ENCODE measurements at regions not wholly inside any gene's neighbourhood (a gene's known extent, or its start where the extent isn't known, plus 50 kb on each side); places are given as distances from the start of the nearest gene placed in this dataset.

DNA sequence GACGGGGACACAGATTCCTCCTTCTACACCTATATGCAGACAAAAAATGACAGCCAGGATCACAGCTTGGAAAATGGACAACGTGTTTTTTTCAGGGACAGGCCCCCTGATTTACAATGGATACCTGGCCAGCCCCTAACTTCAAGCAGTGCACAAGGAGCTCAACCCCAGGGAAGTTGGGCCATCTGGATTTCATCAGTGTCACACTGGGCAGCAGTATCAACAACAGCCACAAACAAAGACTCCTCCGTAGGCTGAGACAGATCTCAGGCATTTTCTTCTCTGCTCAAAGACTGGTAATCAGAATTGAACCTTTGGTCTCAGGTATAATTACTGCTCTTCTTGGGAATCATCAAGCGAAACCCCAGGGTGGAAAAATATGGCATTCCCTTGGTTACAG, 374.0 kb downstream of the ZNF608 start:
- TF ChIP-seq, protein P1, sequence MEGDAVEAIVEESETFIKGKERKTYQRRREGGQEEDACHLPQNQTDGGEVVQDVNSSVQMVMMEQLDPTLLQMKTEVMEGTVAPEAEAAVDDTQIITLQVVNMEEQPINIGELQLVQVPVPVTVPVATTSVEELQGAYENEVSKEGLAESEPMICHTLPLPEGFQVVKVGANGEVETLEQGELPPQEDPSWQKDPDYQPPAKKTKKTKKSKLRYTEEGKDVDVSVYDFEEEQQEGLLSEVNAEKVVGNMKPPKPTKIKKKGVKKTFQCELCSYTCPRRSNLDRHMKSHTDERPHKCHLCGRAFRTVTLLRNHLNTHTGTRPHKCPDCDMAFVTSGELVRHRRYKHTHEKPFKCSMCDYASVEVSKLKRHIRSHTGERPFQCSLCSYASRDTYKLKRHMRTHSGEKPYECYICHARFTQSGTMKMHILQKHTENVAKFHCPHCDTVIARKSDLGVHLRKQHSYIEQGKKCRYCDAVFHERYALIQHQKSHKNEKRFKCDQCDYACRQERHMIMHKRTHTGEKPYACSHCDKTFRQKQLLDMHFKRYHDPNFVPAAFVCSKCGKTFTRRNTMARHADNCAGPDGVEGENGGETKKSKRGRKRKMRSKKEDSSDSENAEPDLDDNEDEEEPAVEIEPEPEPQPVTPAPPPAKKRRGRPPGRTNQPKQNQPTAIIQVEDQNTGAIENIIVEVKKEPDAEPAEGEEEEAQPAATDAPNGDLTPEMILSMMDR (IDR thresholded peaks at IDR 0.05 in 4 of 5, conservative IDR thresholded peaks at IDR 0.05 in 1 of 5), result no peak
- no peak for TF ChIP-seq POLR2A (IDR thresholded peaks at IDR 0.05)

Data from gastrocnemius medialis (tissue), 4 donors.